Brain microvascular endothelial cell (primary cell): ENCODE measurements at regions not wholly inside any gene's neighbourhood (a gene's known extent, or its start where the extent isn't known, plus 50 kb on each side); places are given as distances from the start of the nearest gene placed in this dataset.
"Not testable (repeated sequence)": the region's sequence is repeated elsewhere in the genome, so short reads cannot be mapped to it uniquely, and the experiment has no call there.

Experiments
- DNase-seq: peaks from one replicate; pipeline ENCODE4 v3.0.0-alpha.2; 2020
- H3K27ac ChIP-seq: fragments of 250-450 bp; sonication (Bioruptor Pico); 2 replicates; pipeline ENCODE4 v1.5.1; 2020; ENCODE audit warnings: mild to moderate bottlenecking, moderate library complexity
- H3K27me3 ChIP-seq: fragments of 250-450 bp; sonication (Bioruptor Pico); replicated peaks from 2 replicates; pipeline ENCODE4 v1.5.1; 2020; ENCODE audit warnings: mild to moderate bottlenecking
- H3K36me3 ChIP-seq: fragments of 250-450 bp; sonication (Bioruptor Pico); replicated peaks from 2 replicates; pipeline ENCODE4 v1.5.1; 2020; ENCODE audit warnings: mild to moderate bottlenecking
- H3K4me3 ChIP-seq: 2 replicates; pipeline ENCODE4 v1.5.1; 2011; ENCODE audit warnings: low read depth, mild to moderate bottlenecking, control low read depth, low read length, moderate library complexity
- in situ Hi-C: cut with HindIII; loops from 2 replicates; pipeline ENCODE4 v1.10.0; 2017; ENCODE audit warnings: low sequenced_read_pairs, low pct_ligation_motif_present
- TF ChIP-seq, protein P1 (sequence below): IDR thresholded peaks from 2 replicates; pipeline ENCODE4 v1.5.1; 2011; ENCODE audit warnings: low read depth, mild to moderate bottlenecking, moderate library complexity, low read length, control low read depth, inconsistent platforms; ENCODE audit errors: missing control alignments

DNA sequence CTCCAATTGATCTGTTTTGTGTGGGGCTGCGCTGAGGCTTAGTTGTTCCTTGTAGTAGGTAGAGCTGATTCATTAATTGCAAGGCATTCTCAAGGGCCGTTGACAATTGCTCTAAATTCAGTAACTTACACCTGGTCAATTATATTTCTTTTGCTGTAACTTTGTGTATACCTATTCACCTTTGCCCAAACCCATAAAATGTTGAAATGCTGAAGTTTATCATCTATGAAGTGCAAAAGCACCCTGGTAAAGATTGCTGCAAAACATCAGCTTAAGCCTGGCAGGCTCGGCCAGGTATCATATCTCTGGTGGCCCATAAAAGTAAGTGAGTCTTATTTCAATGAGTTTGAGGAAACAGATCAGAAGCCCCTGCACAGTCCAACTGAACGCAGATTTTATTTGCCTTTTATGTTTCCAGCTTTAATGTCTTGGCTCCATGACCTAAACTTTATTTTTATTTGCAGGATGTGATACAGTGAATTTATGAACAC is 203.6 kb upstream of the SLCO3A1 start:
- DNase-seq = no peak
- Histone ChIP-seq H3K27ac (no peak overlapping the region), H3K4me3 (no peak overlapping the region), H3K27me3 (no peaks in the 10 kb centered on the region), H3K36me3 (no peaks in the 10 kb centered on the region)
- TF ChIP-seq, protein P1, sequence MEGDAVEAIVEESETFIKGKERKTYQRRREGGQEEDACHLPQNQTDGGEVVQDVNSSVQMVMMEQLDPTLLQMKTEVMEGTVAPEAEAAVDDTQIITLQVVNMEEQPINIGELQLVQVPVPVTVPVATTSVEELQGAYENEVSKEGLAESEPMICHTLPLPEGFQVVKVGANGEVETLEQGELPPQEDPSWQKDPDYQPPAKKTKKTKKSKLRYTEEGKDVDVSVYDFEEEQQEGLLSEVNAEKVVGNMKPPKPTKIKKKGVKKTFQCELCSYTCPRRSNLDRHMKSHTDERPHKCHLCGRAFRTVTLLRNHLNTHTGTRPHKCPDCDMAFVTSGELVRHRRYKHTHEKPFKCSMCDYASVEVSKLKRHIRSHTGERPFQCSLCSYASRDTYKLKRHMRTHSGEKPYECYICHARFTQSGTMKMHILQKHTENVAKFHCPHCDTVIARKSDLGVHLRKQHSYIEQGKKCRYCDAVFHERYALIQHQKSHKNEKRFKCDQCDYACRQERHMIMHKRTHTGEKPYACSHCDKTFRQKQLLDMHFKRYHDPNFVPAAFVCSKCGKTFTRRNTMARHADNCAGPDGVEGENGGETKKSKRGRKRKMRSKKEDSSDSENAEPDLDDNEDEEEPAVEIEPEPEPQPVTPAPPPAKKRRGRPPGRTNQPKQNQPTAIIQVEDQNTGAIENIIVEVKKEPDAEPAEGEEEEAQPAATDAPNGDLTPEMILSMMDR = no peak
- in situ Hi-C loops = no loop called here

DNA sequence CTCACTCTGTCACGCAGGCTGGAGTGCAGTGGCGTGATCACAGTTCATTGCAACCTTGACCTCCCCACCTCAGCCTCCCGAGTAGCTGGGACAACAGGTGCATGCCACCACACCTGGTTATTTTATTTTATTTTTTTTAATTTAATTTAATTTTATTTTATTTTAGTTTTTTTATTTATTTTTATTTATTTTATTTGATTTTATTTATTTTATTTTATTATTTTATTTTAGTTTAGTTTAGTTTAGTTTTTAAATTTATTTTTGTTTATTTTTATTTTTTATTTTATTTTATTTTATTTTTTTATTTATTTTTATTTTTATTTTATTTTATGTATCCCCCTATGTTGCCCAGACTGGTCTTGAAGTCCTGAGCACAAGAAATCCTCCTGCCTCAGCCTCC is 202.3 kb upstream of the SLCO3A1 start:
- Histone ChIP-seq H3K36me3 (no peaks in the 10 kb centered on the region), H3K27me3 (no peaks in the 10 kb centered on the region), H3K4me3 (no peak overlapping the region), H3K27ac (no peak overlapping the region)
- DNase-seq = no peak
- in situ Hi-C loops = no loop called here
- TF ChIP-seq, protein P1 = no peak

DNA sequence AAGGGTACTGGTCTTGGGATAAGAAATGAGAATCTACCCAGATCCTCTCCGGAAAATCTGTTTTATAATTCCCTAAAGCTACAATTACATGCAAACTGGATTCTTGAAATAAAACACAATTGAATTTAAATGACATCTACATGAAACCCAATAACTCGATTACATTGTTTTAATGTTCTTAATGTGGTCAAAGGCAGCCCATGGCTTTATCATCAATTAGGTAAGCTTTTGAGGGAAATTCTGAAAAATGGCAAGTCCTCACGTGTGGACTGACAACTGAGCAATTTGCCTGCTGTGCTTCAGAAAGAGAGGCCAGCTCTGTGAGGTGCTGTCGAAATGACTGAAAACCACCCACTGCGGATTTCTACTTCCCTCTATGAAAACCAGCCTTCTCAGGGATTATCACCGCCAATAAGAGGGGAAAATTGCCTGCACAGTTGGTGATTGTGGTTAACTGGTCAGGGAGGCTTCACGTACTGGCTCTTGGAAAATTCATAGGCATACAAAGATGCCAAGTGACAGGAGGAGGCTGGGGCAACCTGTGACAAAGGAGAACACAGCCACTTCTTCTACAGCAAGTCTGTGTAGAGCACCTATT is 200.8 kb upstream of the SLCO3A1 start:
- H3K4me3 ChIP-seq = no peak overlapping the region
- no peak for DNase-seq
- in situ Hi-C loops = no loop called here
- H3K27me3 ChIP-seq = no peaks in the 10 kb centered on the region
- no peaks in the 10 kb centered on the region for H3K36me3 ChIP-seq
- H3K27ac ChIP-seq = no peak overlapping the region
- TF ChIP-seq, protein P1 = no peak

DNA sequence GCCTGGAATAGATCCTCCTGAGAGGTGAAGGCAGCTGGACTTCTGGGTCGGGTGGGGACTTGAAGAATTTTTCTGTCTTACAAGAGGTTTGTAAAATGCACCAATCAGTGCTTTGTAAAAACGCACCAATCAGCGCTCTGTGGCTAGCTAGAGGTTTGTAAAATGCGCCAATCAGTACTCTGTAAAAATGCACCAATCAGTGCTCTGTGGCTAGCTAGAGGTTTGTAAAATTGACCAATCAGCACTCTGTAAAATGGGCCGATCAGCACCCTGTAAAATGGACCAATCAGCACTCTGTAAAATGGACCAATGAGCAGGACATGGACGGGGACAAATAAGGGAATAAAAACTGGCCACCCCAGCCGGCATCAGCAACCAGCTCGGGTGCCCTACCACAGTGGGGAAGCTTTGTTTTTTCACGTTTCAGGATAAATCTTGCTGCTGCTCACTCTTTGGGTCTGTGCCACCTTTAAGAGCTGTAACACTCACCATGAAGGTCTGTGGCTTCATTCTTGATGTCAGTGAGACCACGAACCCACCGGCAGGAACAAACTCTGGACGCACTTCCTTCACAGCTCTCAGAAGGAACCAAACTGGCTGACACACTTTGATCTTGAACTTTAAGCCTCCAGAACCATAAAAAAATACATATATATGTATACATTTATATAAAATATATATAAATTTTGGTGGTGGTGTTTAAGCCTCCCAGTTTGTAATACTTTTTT is 197.8 kb upstream of the SLCO3A1 start:
- H3K27me3 ChIP-seq, H3K4me3 ChIP-seq, in situ Hi-C loops: not testable (repeated sequence)

DNA sequence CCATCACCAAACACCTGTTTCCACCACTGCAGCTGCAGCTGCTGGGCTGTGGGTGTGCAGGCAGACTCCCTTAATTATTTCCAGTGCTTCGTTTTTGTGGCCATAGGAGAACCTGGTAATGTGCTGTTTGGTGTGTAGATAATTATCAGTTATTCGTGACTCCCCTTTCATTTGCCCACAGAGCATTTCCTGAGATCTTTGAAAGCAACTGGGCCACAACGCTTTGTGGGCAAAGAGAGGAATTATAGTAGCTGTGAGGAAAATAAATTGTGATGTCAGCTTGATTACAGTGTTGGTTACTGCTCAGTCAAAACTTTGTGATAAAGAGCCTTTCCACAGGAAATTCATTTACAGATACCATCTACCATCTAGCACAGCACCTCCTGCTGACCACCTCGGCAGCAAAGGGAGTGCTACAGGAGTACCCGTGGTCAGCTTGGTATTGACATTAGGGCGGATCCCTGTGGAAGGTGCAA is 193.3 kb upstream of the SLCO3A1 start:
- no peaks in the 10 kb centered on the region for H3K36me3 ChIP-seq
- H3K4me3 ChIP-seq = no peak overlapping the region
- DNase-seq = no peak
- TF ChIP-seq, protein P1 = no peak
- no peak overlapping the region for H3K27ac ChIP-seq
- in situ Hi-C loops = no loop called here
- no peaks in the 10 kb centered on the region for H3K27me3 ChIP-seq

More for the DNA sequence above, 197.8 kb upstream of the SLCO3A1 start:
- not testable (repeated sequence) for DNase-seq, H3K27ac ChIP-seq, H3K36me3 ChIP-seq

DNA sequence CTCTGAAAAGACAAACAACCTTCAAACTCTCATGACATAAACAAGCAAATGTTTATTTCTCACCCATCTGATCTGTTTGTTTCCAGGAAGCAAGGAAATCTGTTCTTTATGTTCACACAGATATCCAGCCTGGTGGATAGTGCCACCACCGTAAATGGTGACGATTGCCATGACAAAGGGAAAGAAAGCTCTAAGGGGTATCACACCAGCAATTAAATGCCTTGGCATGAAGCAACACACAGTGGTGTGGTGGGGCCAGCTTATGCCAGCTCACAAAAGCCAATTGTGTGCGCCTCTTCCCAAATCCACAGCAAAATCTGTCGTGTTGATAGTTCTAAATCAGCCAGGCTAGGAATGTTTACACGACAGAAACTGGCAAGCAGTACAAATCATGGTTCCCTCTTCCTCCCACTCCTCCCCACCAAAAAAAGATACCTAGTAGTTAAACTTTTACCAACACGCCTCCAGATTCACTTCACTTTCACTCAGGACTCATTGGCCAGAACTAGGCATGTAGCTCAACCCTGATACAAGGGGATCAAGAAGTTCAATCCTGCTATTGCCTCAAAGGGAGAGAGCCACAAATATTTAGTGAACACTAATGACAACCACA is 189.2 kb upstream of the SLCO3A1 start:
- DNase-seq = no peak
- Histone ChIP-seq H3K36me3 (no peaks in the 10 kb centered on the region), H3K4me3 (no peak overlapping the region), H3K27me3 (no peaks in the 10 kb centered on the region), H3K27ac (no peak overlapping the region)
- TF ChIP-seq, protein P1 = no peak
- in situ Hi-C loops = no loop called here
